Uterus (tissue), 2 donors: ENCODE measurements at regions not wholly inside any gene's neighbourhood (a gene's known extent, or its start where the extent isn't known, plus 50 kb on each side); places are given as distances from the start of the nearest gene placed in this dataset.

Experiments
- CTCF ChIP-seq, 4 experiments: fragments of 200-600 bp in 2 of 4; fragments of 450-650 bp in 2 of 4; sonication (generic) in 2 of 4; IDR thresholded peaks; one replicate each; pipeline ENCODE4 v1.5.1; 2016 to 2019; ENCODE audit warnings: antibody characterized with exemption in 4 of 4, mild to moderate bottlenecking in 2 of 4, moderate library complexity in 1 of 4
- POLR2A ChIP-seq, 2 donors: fragments of 450-650 bp; IDR thresholded peaks; one replicate each; pipeline ENCODE4 v1.6.1; 2016; ENCODE audit warnings: antibody characterized with exemption in 2 of 2, mild to moderate bottlenecking in 1 of 2, moderate library complexity in 1 of 2

DNA sequence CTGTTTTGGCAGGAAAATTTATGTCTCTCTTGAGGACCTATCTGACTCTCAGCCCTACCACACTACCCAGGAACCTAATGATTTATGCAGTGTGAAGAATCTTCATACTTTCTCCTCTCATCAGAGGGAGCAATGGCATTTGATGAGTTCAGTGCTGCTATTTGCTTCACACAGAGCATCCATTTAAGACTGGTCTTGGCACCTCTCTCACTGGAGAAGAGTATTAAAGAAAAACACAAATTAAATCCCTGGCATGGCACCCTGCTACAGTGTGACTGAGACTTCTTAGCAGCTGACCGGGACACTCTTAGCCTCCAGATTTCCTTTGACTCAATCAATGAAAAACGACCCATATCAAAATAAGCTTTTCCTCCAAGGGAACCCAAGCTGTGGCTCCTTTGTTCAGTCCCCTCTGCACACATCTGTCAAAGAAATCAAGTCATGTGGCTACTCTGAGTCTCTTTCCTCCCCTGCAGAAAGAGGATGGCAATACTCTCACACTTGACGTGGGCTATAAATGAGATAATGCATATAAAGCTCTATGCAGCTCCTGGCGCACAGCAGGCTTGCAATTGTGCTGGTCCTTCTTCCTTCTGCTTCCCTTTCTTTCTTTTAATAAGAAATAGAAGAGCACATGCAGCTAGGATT is 186.1 kb upstream of the E2F8 start:
- TF ChIP-seq CTCF (IDR thresholded peaks at IDR 0.05) (no peak), POLR2A (IDR thresholded peaks at IDR 0.05) (no peak)
